ENCODE measurements at regions not wholly inside any gene's neighbourhood (a gene's known extent, or its start where the extent isn't known, plus 50 kb on each side); places are given as distances from the start of the nearest gene placed in this dataset.

- TF ChIP-seq CTCF (IDR thresholded peaks at IDR 0.05) (no peak), EZH2 (IDR thresholded peaks at IDR 0.05; ENCODE audit: borderline replicate concordance, insufficient read depth, low read depth, low read length, poor library complexity, severe bottlenecking) (no peak)
Measured at GRCh38 chr4:126647756-126648397, 984.9 kb upstream of the INTU start.

Data from B cell (primary cell).